ENCODE measurements at regions not wholly inside any gene's neighbourhood (a gene's known extent, or its start where the extent isn't known, plus 50 kb on each side); places are given as distances from the start of the nearest gene placed in this dataset.

- Mint-ChIP-seq H3K36me3 (ENCODE audit: low read depth) (no peaks in the 10 kb centered on the region), H3K27ac (no peak overlapping the region), H3K27me3 (no peaks in the 10 kb centered on the region), H3K4me3 (no peak overlapping the region), H3K9me3 (peaks cover 2% of the 10 kb centered on the region), H3K4me1 (ENCODE audit: low read depth) (no peaks in the 10 kb centered on the region)
- no peak for DNase-seq
- no peaks in the 10 kb centered on the region for H3K9me3 ChIP-seq (ENCODE audit: control insufficient read depth in 1 of 2, insufficient read depth in 1 of 2, low read length in 2 of 2)
- H3K4me1 ChIP-seq (ENCODE audit: insufficient read depth, low read length) = no peaks in the 10 kb centered on the region
- TF ChIP-seq, protein P1, sequence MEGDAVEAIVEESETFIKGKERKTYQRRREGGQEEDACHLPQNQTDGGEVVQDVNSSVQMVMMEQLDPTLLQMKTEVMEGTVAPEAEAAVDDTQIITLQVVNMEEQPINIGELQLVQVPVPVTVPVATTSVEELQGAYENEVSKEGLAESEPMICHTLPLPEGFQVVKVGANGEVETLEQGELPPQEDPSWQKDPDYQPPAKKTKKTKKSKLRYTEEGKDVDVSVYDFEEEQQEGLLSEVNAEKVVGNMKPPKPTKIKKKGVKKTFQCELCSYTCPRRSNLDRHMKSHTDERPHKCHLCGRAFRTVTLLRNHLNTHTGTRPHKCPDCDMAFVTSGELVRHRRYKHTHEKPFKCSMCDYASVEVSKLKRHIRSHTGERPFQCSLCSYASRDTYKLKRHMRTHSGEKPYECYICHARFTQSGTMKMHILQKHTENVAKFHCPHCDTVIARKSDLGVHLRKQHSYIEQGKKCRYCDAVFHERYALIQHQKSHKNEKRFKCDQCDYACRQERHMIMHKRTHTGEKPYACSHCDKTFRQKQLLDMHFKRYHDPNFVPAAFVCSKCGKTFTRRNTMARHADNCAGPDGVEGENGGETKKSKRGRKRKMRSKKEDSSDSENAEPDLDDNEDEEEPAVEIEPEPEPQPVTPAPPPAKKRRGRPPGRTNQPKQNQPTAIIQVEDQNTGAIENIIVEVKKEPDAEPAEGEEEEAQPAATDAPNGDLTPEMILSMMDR (IDR thresholded peaks at IDR 0.05) = no peak
- no peak overlapping the region for H3K27ac ChIP-seq (ENCODE audit: low read depth in 1 of 2, low read length in 2 of 2)
- H3K27me3 ChIP-seq (ENCODE audit: control insufficient read depth in 1 of 2, insufficient read depth in 2 of 2, low read length in 2 of 2) = no peaks in the 10 kb centered on the region
- no peaks in the 10 kb centered on the region for H3K36me3 ChIP-seq (ENCODE audit: insufficient read depth, low read length)
- H3K4me3 ChIP-seq (ENCODE audit: low read length) = no peak overlapping the region
- ChIA-PET CTCF (no interaction called here), POLR2A (no interaction called here)
- no peak for ATAC-seq (ENCODE audit: poor library complexity)
- intact Hi-C loops (cut with DNase I, micrococcal nuclease) = no loop called here
Observed at GRCh38 chr7:117974891-117975290, 101.7 kb upstream of the CTTNBP2 start.

- no peaks in the 10 kb centered on the region for H3K27me3 Mint-ChIP-seq
- TF ChIP-seq, protein P1 (IDR thresholded peaks at IDR 0.05) = no peak
- peaks cover 2% of the 10 kb centered on the region for H3K9me3 Mint-ChIP-seq
- ChIA-PET CTCF (no interaction called here), POLR2A (no interaction called here)
- no peak overlapping the region for H3K4me3 Mint-ChIP-seq
- no peak overlapping the region for H3K27ac Mint-ChIP-seq
- H3K36me3 ChIP-seq (ENCODE audit: insufficient read depth, low read length) = no peaks in the 10 kb centered on the region
- H3K27me3 ChIP-seq (ENCODE audit: control insufficient read depth in 1 of 2, insufficient read depth in 2 of 2, low read length in 2 of 2) = no peaks in the 10 kb centered on the region
- H3K27ac ChIP-seq (ENCODE audit: low read depth in 1 of 2, low read length in 2 of 2) = no peak overlapping the region
- no peaks in the 10 kb centered on the region for H3K36me3 Mint-ChIP-seq (ENCODE audit: low read depth)
- intact Hi-C loops (cut with DNase I, micrococcal nuclease) = no loop called here
- H3K9me3 ChIP-seq (ENCODE audit: control insufficient read depth in 1 of 2, insufficient read depth in 1 of 2, low read length in 2 of 2) = no peaks in the 10 kb centered on the region
- no peak for DNase-seq
- H3K4me1 Mint-ChIP-seq (ENCODE audit: low read depth) = no peaks in the 10 kb centered on the region
- ATAC-seq (ENCODE audit: poor library complexity) = no peak
- H3K4me3 ChIP-seq (ENCODE audit: low read length) = no peak overlapping the region
- H3K4me1 ChIP-seq (ENCODE audit: insufficient read depth, low read length) = no peaks in the 10 kb centered on the region
Observed at GRCh38 chr7:117975476-117975875, 102.2 kb upstream of the CTTNBP2 start.

DNA sequence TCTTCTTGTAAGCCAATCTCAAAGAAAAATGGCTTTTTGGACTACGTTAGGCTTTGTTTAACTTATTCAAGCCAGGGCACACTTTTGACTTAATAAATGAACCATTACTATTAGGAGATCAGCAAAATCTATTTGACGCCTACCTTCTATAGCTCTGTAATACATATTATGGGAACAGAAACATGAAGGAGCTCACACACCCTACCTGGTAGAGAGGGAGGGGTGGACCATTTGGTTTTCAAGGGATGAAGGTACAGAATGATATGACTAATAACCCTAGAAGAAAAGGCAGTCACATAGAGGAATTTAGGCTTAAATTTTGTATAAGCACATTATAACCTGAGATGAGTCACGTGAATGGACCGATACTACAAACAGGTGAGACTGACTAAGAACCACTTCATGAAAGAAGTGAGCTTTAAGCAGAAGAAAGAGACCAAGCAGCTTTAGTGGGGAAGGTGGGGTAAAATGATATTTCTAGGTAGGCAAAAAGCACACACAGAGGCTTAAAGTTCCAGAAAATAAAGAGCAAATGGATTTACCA, 106.8 kb upstream of the CTTNBP2 start:
- no peaks in the 10 kb centered on the region for H3K4me1 ChIP-seq (ENCODE audit: insufficient read depth, low read length)
- Mint-ChIP-seq H3K4me3 (no peak overlapping the region), H3K9me3 (peaks cover 2% of the 10 kb centered on the region), H3K27me3 (peaks cover 6% of the 10 kb centered on the region), H3K27ac (no peak overlapping the region), H3K36me3 (ENCODE audit: low read depth) (no peaks in the 10 kb centered on the region), H3K4me1 (ENCODE audit: low read depth) (no peaks in the 10 kb centered on the region)
- no peak overlapping the region for H3K4me3 ChIP-seq (ENCODE audit: low read length)
- ChIA-PET POLR2A (no interaction called here), CTCF (no interaction called here)
- no peak for DNase-seq
- no peaks in the 10 kb centered on the region for H3K9me3 ChIP-seq (ENCODE audit: control insufficient read depth in 1 of 2, insufficient read depth in 1 of 2, low read length in 2 of 2)
- H3K36me3 ChIP-seq (ENCODE audit: insufficient read depth, low read length) = no peaks in the 10 kb centered on the region
- ATAC-seq (ENCODE audit: poor library complexity) = no peak
- intact Hi-C loops (cut with DNase I, micrococcal nuclease) = no loop called here
- no peak overlapping the region for H3K27ac ChIP-seq (ENCODE audit: low read depth in 1 of 2, low read length in 2 of 2)
- TF ChIP-seq, protein P1 (IDR thresholded peaks at IDR 0.05) = no peak
- no peaks in the 10 kb centered on the region for H3K27me3 ChIP-seq (ENCODE audit: control insufficient read depth in 1 of 2, insufficient read depth in 2 of 2, low read length in 2 of 2)

Measured in CD4-positive, alpha-beta T cell (primary cell).